GM12872 (cell line): ENCODE measurements at regions not wholly inside any gene's neighbourhood (a gene's known extent, or its start where the extent isn't known, plus 50 kb on each side); places are given as distances from the start of the nearest gene placed in this dataset.

Experiments
- CTCF ChIP-seq: IDR thresholded peaks from 3 replicates; pipeline ENCODE4 v1.5.1; 2011; ENCODE audit warnings: low read depth, mild to moderate bottlenecking, low read length, moderate library complexity; ENCODE audit not compliant: insufficient read depth

DNA sequence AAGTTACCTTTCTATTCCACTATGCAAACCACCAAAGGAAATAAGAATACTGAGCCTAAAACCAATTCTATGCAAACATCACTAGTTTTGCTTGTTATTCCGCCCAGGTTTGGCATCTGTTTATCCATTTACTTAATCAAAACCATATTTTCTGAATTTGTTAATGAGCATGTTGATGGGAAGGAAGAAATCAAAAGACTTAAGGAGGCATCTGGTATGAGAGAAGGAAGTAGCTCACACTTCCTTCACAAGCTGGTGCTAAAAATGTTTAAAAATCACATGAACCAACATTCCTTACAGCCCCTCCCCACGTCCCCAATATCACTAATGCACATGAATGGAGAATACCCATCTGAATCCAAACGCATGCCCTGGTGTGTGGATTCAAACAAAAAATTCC, 52.0 kb upstream of the PRKAR2B start:
- no peak for TF ChIP-seq CTCF
